ENCODE measurements at regions not wholly inside any gene's neighbourhood (a gene's known extent, or its start where the extent isn't known, plus 50 kb on each side); places are given as distances from the start of the nearest gene placed in this dataset.

DNA sequence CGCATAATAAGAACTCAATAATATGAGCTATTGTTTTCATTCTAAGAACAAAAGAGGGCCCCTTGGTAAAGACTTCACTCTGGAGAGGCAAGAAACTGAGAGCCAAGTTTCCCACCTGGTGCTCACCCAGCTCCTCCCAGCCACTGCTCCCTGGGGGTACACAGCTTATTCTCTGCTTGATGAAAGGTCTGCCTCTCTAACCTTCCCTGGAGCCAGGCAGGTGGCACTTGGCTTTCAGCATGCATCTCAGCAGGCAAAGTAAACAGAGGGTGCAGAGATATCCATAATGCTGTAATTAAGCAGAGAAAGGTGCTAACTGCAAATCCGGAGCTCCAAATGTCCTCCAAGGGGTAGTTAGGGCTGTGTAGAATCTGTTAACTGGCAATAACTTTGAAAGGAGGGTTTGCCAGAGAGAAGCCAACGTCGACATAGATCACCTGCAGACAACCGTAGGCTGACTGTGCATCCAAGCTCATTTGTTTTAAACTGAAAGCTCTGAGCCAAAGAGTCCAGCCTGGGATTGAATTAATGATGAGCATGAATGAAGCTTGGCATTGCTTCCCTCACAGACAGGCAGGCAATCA is 159.6 kb upstream of the PROK2 start:
- H2AFZ ChIP-seq (ENCODE audit: insufficient read depth, low read depth, low read length, poor library complexity, severe bottlenecking), result no peak overlapping the region
- intact Hi-C loops (cut with micrococcal nuclease), result no loop called here
- no peak overlapping the region for H3K9ac ChIP-seq (ENCODE audit: insufficient read depth, low read length, poor library complexity, severe bottlenecking)
- no peak overlapping the region for H3K4me3 ChIP-seq (replicated peaks in 1 of 3; ENCODE audit: low read depth in 2 of 3, low read length in 3 of 3)
- peaks cover 0 to 6% (median 3%) of the 10 kb centered on the region in 7 donors for H3K9me3 Mint-ChIP-seq
- no peaks in the 10 kb centered on the region for H3K79me2 ChIP-seq (ENCODE audit: insufficient read depth, low read length)
- DNase-seq, result no peak
- no peaks in the 10 kb centered on the region for H3K4me1 Mint-ChIP-seq
- H3K27me3 ChIP-seq (ENCODE audit: control insufficient read depth in 2 of 2, insufficient read depth in 2 of 2, low read length in 2 of 2), result peaks cover 0 to 8% of the 10 kb centered on the region in 2 donors
- no peaks in the 10 kb centered on the region for H3K36me3 ChIP-seq (replicated peaks in 1 of 2; ENCODE audit: control insufficient read depth in 1 of 2, insufficient read depth in 2 of 2, low read length in 2 of 2)
- no peak overlapping the region for H3K4me2 ChIP-seq (replicated peaks; ENCODE audit: extremely low read depth, low read length, poor library complexity, severe bottlenecking)
- H3K4me1 ChIP-seq (ENCODE audit: control insufficient read depth in 1 of 2, insufficient read depth in 2 of 2, low read length in 2 of 2), result no peaks in the 10 kb centered on the region
- H3K9me3 ChIP-seq (replicated peaks in 1 of 2; ENCODE audit: control insufficient read depth in 1 of 2, insufficient read depth in 1 of 2, low read length in 2 of 2), result peaks cover 0 to 5% of the 10 kb centered on the region in 2 donors
- H3K36me3 Mint-ChIP-seq, result no peaks in the 10 kb centered on the region
- TF ChIP-seq, protein P1, sequence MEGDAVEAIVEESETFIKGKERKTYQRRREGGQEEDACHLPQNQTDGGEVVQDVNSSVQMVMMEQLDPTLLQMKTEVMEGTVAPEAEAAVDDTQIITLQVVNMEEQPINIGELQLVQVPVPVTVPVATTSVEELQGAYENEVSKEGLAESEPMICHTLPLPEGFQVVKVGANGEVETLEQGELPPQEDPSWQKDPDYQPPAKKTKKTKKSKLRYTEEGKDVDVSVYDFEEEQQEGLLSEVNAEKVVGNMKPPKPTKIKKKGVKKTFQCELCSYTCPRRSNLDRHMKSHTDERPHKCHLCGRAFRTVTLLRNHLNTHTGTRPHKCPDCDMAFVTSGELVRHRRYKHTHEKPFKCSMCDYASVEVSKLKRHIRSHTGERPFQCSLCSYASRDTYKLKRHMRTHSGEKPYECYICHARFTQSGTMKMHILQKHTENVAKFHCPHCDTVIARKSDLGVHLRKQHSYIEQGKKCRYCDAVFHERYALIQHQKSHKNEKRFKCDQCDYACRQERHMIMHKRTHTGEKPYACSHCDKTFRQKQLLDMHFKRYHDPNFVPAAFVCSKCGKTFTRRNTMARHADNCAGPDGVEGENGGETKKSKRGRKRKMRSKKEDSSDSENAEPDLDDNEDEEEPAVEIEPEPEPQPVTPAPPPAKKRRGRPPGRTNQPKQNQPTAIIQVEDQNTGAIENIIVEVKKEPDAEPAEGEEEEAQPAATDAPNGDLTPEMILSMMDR (IDR thresholded peaks at IDR 0.05), result no peak
- H4K20me1 ChIP-seq (ENCODE audit: insufficient read depth, low read length), result no peaks in the 10 kb centered on the region
- peaks cover 3 to 42% (median 15%) of the 10 kb centered on the region in 3 donors for H3K27me3 Mint-ChIP-seq (ENCODE audit: low read depth in 3 of 3)
- H3K4me3 Mint-ChIP-seq, result no peak overlapping the region
- no peak overlapping the region for H3K27ac Mint-ChIP-seq
- no peak overlapping the region for H3K27ac ChIP-seq (ENCODE audit: low read depth in 1 of 2, low read length in 2 of 2)
- 100% methylated on average over 3 of the region's 5 CpGs for WGBS (ENCODE audit: insufficient coverage)

DNA sequence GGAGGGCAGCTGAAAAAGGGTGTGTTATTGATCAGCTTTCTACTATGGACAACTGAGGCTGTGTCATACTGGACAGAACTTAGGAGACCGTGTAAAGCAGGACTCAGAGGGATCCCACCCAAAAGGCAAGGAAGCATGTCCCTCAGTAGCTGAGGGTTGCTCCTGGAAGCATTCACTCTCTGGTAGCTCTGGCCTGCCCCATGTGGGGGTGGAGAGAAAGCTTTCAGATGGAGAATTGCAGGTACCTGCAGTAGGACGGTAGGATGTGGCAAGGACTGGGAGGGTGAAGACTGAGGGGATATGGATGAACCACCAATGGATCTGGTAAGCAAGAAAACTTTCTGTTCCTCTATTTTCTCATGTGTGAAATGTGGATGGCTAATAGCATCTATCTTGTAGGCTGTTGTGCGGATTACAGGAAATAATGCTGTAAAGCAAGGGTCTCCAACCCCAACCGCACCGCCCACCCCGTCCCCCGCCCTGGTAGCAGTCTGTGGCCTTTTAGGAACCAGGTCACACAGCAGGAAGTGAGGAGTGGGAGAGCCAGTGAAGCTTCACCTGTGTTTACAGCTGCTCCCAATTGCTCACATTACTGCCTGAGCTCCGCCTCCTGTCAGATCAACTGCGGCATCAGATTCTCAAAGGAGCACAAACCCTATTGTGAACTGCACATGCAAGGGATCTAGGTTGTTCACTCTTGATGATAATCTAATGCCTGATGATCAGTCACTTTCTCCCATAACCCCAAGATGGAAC is 157.7 kb upstream of the PROK2 start:
- intact Hi-C loops (cut with micrococcal nuclease), result no loop called here
- peaks cover 0 to 5% of the 10 kb centered on the region in 2 donors for H3K27me3 ChIP-seq (ENCODE audit: control insufficient read depth in 2 of 2, insufficient read depth in 2 of 2, low read length in 2 of 2)
- DNase-seq, result no peak
- 74% methylated on average over 2 of the region's 9 CpGs for WGBS (ENCODE audit: insufficient coverage)
- H3K4me1 ChIP-seq (ENCODE audit: control insufficient read depth in 1 of 2, insufficient read depth in 2 of 2, low read length in 2 of 2), result no peaks in the 10 kb centered on the region
- no peak overlapping the region for H2AFZ ChIP-seq (ENCODE audit: insufficient read depth, low read depth, low read length, poor library complexity, severe bottlenecking)
- peaks cover 0 to 6% (median 3%) of the 10 kb centered on the region in 7 donors for H3K9me3 Mint-ChIP-seq
- peaks cover 7 to 33% (median 15%) of the 10 kb centered on the region in 3 donors for H3K27me3 Mint-ChIP-seq (ENCODE audit: low read depth in 3 of 3)
- H3K9me3 ChIP-seq (replicated peaks in 1 of 2; ENCODE audit: control insufficient read depth in 1 of 2, insufficient read depth in 1 of 2, low read length in 2 of 2), result peaks cover 0 to 5% of the 10 kb centered on the region in 2 donors
- H4K20me1 ChIP-seq (ENCODE audit: insufficient read depth, low read length), result no peaks in the 10 kb centered on the region
- no peak overlapping the region for H3K4me3 ChIP-seq (replicated peaks in 1 of 3; ENCODE audit: low read depth in 2 of 3, low read length in 3 of 3)
- no peaks in the 10 kb centered on the region for H3K79me2 ChIP-seq (ENCODE audit: insufficient read depth, low read length)
- no peak overlapping the region for H3K4me3 Mint-ChIP-seq
- TF ChIP-seq, protein P1 (IDR thresholded peaks at IDR 0.05), result no peak
- no peak overlapping the region for H3K27ac ChIP-seq (ENCODE audit: low read depth in 1 of 2, low read length in 2 of 2)
- H3K36me3 ChIP-seq (replicated peaks in 1 of 2; ENCODE audit: control insufficient read depth in 1 of 2, insufficient read depth in 2 of 2, low read length in 2 of 2), result no peaks in the 10 kb centered on the region
- no peak overlapping the region for H3K4me2 ChIP-seq (replicated peaks; ENCODE audit: extremely low read depth, low read length, poor library complexity, severe bottlenecking)
- no peaks in the 10 kb centered on the region for H3K4me1 Mint-ChIP-seq
- no peak overlapping the region for H3K9ac ChIP-seq (ENCODE audit: insufficient read depth, low read length, poor library complexity, severe bottlenecking)
- no peaks in the 10 kb centered on the region for H3K36me3 Mint-ChIP-seq
- no peak overlapping the region for H3K27ac Mint-ChIP-seq
